GM12872 (cell line): ENCODE measurements at regions not wholly inside any gene's neighbourhood (a gene's known extent, or its start where the extent isn't known, plus 50 kb on each side); places are given as distances from the start of the nearest gene placed in this dataset.

Experiments used
- TF ChIP-seq, protein P1 (sequence below): IDR thresholded peaks from 3 replicates; pipeline ENCODE4 v1.5.1; 2011; ENCODE audit warnings: low read depth, mild to moderate bottlenecking, low read length, moderate library complexity; ENCODE audit not compliant: insufficient read depth

DNA sequence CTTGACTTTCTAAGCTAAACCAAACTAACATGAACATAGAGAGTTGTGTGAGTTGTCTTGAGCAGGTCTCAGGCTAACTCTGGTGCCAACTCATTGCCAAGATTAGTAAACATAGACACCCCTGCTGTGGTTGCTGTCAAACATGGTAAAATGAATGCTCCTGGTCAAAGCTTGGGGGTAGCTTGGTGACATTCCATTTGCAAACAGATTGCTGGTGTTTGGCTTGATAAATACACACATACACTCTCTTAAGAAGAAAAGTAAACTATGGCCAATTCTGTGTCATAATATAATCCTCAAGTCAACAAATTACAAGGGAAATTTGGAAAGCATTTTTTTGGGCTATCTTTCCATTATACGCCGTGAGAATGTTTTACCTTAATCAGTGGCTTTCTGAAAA, 386.4 kb upstream of the PDE3A start:
- TF ChIP-seq, protein P1, sequence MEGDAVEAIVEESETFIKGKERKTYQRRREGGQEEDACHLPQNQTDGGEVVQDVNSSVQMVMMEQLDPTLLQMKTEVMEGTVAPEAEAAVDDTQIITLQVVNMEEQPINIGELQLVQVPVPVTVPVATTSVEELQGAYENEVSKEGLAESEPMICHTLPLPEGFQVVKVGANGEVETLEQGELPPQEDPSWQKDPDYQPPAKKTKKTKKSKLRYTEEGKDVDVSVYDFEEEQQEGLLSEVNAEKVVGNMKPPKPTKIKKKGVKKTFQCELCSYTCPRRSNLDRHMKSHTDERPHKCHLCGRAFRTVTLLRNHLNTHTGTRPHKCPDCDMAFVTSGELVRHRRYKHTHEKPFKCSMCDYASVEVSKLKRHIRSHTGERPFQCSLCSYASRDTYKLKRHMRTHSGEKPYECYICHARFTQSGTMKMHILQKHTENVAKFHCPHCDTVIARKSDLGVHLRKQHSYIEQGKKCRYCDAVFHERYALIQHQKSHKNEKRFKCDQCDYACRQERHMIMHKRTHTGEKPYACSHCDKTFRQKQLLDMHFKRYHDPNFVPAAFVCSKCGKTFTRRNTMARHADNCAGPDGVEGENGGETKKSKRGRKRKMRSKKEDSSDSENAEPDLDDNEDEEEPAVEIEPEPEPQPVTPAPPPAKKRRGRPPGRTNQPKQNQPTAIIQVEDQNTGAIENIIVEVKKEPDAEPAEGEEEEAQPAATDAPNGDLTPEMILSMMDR, result no peak

DNA sequence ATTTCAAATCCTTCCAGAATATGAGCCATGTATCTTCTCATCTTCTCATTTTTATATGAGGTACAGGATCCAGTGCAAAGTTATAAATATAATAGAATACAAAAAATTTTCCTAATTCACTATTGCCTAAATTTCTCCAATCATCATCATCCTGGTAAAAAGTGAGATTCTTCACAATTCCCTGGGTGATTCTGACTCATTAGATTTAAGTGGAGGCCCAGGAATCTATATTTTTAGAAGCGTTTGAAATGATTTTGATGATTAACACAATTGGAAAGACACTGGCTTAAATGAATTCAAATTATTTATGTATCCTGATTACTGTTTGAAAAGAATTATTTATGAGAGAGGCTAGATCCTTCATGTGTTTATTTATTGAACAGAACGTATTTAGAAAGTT, 380.3 kb upstream of the PDE3A start:
- TF ChIP-seq, protein P1, result no peak

DNA sequence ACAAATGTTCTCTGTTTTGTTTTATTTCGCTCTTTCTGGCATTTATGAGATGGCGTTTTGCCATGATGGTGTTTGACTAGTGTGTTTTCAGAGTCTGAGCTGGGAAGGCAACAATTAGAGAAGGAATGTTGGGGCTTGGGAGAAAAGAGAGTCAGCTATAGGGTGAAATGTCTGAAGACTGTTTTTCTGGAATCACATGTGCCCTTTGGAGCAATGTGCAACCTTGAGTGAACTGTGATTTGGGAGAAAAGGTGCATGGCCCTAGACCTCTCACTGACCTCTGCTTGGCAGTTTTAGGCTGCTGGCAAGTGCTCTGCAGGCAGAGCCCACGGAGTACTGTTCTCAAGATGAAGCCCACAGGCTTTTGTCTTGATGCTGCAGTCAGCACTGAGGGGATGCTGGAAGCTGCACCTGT, 379.9 kb upstream of the PDE3A start:
- TF ChIP-seq, protein P1, result no peak

DNA sequence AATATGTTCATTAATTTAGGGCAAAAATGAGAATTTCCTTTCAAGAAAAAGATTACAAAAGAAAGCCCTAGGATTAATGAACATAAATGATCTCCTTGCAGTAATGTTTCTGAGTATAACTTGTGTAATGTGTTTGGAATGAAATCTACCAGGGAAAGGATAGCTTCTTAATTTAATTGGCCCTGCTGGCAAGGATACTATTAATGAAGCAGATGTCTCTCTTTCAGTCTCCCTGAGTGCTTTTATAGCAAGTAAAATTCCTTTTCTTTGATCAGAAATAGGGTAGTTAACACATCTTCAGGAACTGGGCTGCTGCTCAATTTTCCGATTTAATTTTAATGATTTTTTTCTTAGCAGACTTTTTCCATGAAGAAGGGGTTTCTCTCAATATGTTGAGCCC, 379.4 kb upstream of the PDE3A start:
- TF ChIP-seq, protein P1, result no peak

DNA sequence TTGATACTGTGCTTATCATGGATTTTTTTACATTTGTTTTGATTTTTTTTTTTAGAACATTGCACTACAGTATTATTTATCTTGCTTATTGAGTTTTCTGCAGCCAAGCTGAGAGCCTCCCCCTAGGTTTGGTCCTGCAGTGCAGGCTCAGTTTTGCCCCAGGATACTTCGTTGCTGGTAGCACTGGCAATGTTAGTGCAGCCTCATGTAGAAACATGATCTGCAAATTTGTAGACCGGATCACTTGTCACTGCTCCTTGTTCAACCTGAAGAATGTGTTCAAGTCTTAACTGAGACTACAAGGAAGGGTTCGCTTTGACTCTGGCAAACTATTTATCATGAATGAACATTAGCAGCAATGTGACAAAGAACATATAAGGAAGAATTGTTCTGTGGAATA, 377.2 kb upstream of the PDE3A start:
- TF ChIP-seq, protein P1, result no peak

DNA sequence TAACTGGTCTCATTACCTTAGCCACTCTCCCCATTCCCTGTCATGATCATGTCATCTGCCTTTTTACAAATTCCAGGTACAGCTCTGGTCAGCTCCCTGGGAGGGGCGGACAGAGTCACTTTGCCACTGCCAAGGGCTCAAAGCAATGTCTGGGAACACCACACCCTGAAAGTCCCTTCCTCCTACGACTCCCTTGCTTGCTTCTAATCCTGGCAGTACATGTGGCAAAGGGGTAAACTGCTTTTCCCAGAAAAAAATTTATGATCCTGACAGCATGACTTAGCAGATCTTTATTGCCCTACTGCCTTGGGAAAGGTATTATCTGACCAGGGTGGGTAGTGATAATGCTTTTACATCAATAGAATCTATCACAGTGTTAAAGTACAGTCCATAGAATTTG, 376.0 kb upstream of the PDE3A start:
- TF ChIP-seq, protein P1, result no peak

DNA sequence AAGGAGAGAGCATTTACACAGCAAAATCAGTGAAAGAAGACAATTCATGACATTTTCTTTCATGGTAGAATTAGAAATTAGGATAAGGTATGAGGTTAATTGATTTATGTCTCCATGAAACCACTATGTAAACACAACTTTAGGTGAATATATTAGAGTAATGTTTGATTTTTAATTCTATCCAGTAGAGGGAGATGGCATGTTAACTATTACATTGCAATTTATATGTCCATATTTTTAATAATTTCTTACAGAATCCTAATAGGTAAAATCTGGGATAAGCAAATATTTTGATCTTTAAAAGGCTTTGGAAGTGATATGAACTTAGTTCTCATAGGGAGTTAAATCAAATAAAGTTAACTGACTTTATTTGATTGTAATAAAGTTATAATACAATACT, 373.4 kb upstream of the PDE3A start:
- TF ChIP-seq, protein P1, result no peak
